HCT116 (cell line): ENCODE measurements at regions not wholly inside any gene's neighbourhood (a gene's known extent, or its start where the extent isn't known, plus 50 kb on each side); places are given as distances from the start of the nearest gene placed in this dataset.

ENCODE experiments used
- ATAC-seq: fragments of 200-7000 bp; cut with Tn5 transposase; 2 replicates; pipeline ENCODE4 v1.9.1; 2020; ENCODE audit warnings: mild to moderate bottlenecking, moderate library complexity
- BruUV-seq: library from RNA; stranded (reverse); fragments of 400-500 nt; replicated peaks from 2 replicates; lab custom pipeline; 2021; lab: Mats Ljungman, UMichigan
- CTCF ChIA-PET: fragments of 300-600 bp; sonication (Branson Sonifier 250); formaldehyde crosslinking; loops from one replicate; lab custom pipeline; 2021; ENCODE audit warnings: antibody characterized with exemption; lab: Charles Lee
- POLR2A ChIA-PET: fragments of 300-600, 350-600 bp; sonication (Branson Sonifier 250); formaldehyde crosslinking; loops from one replicate; lab custom pipeline; 2021; ENCODE audit warnings: antibody characterized with exemption; lab: Charles Lee
- RAD21 ChIA-PET, 2 experiments: fragments of 300-600 bp; sonication (Branson Sonifier 250); formaldehyde crosslinking; loops; one replicate each; lab custom pipeline; 2023; ENCODE audit warnings: low total read pairs in 2 of 2; ENCODE audit not compliant: uncharacterized antibody in 2 of 2, unreplicated experiment in 2 of 2, low non-redundant PET in 1 of 2; lab: Charles Lee
- DNase-seq: peaks from one replicate; pipeline ENCODE4 v3.0.0-alpha.2; 2010; ENCODE audit warnings: low read depth, low spot score
- H2AFZ ChIP-seq: fragments of 200-600 bp; shearing (Covaris generic), sonication (generic); 2 replicates; pipeline ENCODE4 v1.6.1; 2017; ENCODE audit warnings: low read depth, mixed run types, mixed read lengths, antibody characterized with exemption, low read length; ENCODE audit not compliant: poor library complexity, severe bottlenecking
- H3K27ac ChIP-seq: 2 replicates; pipeline ENCODE4 v1.5.1; 2012; ENCODE audit warnings: low read depth, low read length
- H3K27me3 ChIP-seq: fragments of 200-600 bp; sonication (generic); 2 replicates; pipeline ENCODE4 v1.6.1; 2016; ENCODE audit warnings: mixed run types, low read length, mixed read lengths; ENCODE audit not compliant: insufficient read depth
- H3K36me3 ChIP-seq, 2 experiments: fragments of 200-500 bp in 1 of 2; fragments of 200-600 bp in 1 of 2; sonication (Bioruptor generic) in 1 of 2; sonication (generic) in 1 of 2; 2 replicates each; pipeline versions ENCODE4 v1.5.1 to v1.6.1; 2014 to 2016; ENCODE audit warnings: low read length in 2 of 2, inconsistent platforms in 1 of 2, mixed read lengths in 1 of 2, mixed run types in 1 of 2; ENCODE audit not compliant: insufficient read depth in 2 of 2, control insufficient read depth in 1 of 2
- H3K4me1 ChIP-seq, 2 experiments: fragments of 200-600 bp in 1 of 2; sonication (generic) in 1 of 2; 2 replicates each; pipeline versions ENCODE4 v1.5.1 to v1.6.1; 2012 to 2017; ENCODE audit warnings: low read length in 2 of 2, inconsistent platforms in 1 of 2, mild to moderate bottlenecking in 1 of 2, mixed read lengths in 1 of 2, mixed run types in 1 of 2, moderate library complexity in 1 of 2; ENCODE audit not compliant: insufficient read depth in 2 of 2, control insufficient read depth in 1 of 2
- H3K4me2 ChIP-seq: fragments of 200-600 bp; sonication (generic); 2 replicates; pipeline ENCODE4 v1.6.1; 2017; ENCODE audit warnings: mixed run types, low read length, mixed read lengths
- H3K4me3 ChIP-seq, 2 experiments: fragments of 200-600 bp in 1 of 2; sonication (generic) in 1 of 2; replicated peaks in 1 of 2; 2 replicates each; pipeline ENCODE4 v1.5.1; 2011 to 2016; ENCODE audit warnings: low read length in 2 of 2, control low read depth in 1 of 2, low read depth in 1 of 2, mild to moderate bottlenecking in 1 of 2, mixed read lengths in 1 of 2, mixed run types in 1 of 2
- H3K79me2 ChIP-seq: fragments of 200-600 bp; sonication (generic); 2 replicates; pipeline ENCODE4 v1.6.1; 2017; ENCODE audit warnings: mild to moderate bottlenecking, mixed run types, low read length, moderate library complexity, mixed read lengths; ENCODE audit not compliant: insufficient read depth
- H3K9ac ChIP-seq: fragments of 200-600 bp; sonication (generic); 2 replicates; pipeline ENCODE4 v1.6.1; 2016; ENCODE audit warnings: low read length, mixed read lengths
- H3K9me2 ChIP-seq: fragments of 200-600 bp; sonication (generic), shearing (Covaris generic); 2 replicates; pipeline ENCODE4 v1.6.1; 2017; ENCODE audit warnings: mixed run types, mild to moderate bottlenecking, moderate library complexity; ENCODE audit not compliant: insufficient read depth
- H3K9me3 ChIP-seq, 2 experiments: fragments of 200-500 bp in 1 of 2; fragments of 200-600 bp in 1 of 2; sonication (Bioruptor generic) in 1 of 2; sonication (generic) in 1 of 2; 2 replicates each; pipeline ENCODE4 v1.6.1; 2014 to 2017; ENCODE audit warnings: low read length in 2 of 2, mixed read lengths in 2 of 2, inconsistent platforms in 1 of 2, low read depth in 1 of 2, mild to moderate bottlenecking in 1 of 2, mixed run types in 1 of 2, moderate library complexity in 1 of 2; ENCODE audit not compliant: control insufficient read depth in 1 of 2, insufficient read depth in 1 of 2
- H4K20me1 ChIP-seq: fragments of 200-600 bp; sonication (generic), shearing (Covaris generic); 2 replicates; pipeline ENCODE4 v1.6.1; 2017; ENCODE audit warnings: mixed run types, mild to moderate bottlenecking, moderate library complexity; ENCODE audit not compliant: insufficient read depth
- ATF3 ChIP-seq: IDR thresholded peaks from 2 replicates; pipeline ENCODE4 v1.6.1; 2012
- CEBPB ChIP-seq: IDR thresholded peaks from 2 replicates; pipeline ENCODE4 v1.6.1; 2012; ENCODE audit warnings: low read depth
- ELF1 ChIP-seq: IDR thresholded peaks from 2 replicates; pipeline ENCODE4 v1.6.1; 2012; ENCODE audit warnings: low read depth, borderline replicate concordance
- EZH2 ChIP-seq: fragments of 200-600 bp; sonication (generic); IDR thresholded peaks from 2 replicates; pipeline ENCODE4 v1.6.1; 2017; ENCODE audit warnings: antibody characterized with exemption, mixed run types
- EZH2phosphoT487 ChIP-seq: fragments of 200-600 bp; IDR thresholded peaks from 2 replicates; pipeline ENCODE4 v1.6.1; 2018; ENCODE audit warnings: antibody characterized with exemption, borderline replicate concordance
- FOSL1 ChIP-seq: IDR thresholded peaks from 2 replicates; pipeline ENCODE4 v1.6.1; 2012; ENCODE audit warnings: low read depth
- JUND ChIP-seq: IDR thresholded peaks from 2 replicates; pipeline ENCODE4 v1.6.1; 2012
- POLR2A ChIP-seq: IDR thresholded peaks from 2 replicates; pipeline ENCODE4 v1.7.0; 2011; ENCODE audit warnings: borderline replicate concordance; ENCODE audit not compliant: insufficient read depth, insufficient read length; ENCODE audit errors: extremely low read depth
- POLR2AphosphoS5 ChIP-seq: IDR thresholded peaks from 2 replicates; pipeline ENCODE4 v1.6.1; 2011; ENCODE audit warnings: mild to moderate bottlenecking, low read depth, low read length, moderate library complexity
- SIN3A ChIP-seq: IDR thresholded peaks from 2 replicates; pipeline ENCODE4 v1.6.1; 2012; ENCODE audit warnings: low read depth
- SP1 ChIP-seq: IDR thresholded peaks from 2 replicates; pipeline ENCODE4 v1.6.1; 2012; ENCODE audit warnings: low read depth
- YY1 ChIP-seq: IDR thresholded peaks from 2 replicates; pipeline ENCODE4 v1.6.1; 2011; ENCODE audit warnings: low read length, low read depth, moderate library complexity, mild to moderate bottlenecking; ENCODE audit not compliant: insufficient replicate concordance; ENCODE audit errors: extremely low read depth
- ZBTB33 ChIP-seq: IDR thresholded peaks from 2 replicates; pipeline ENCODE4 v1.6.1; 2011; ENCODE audit warnings: mild to moderate bottlenecking, low read length, moderate library complexity; ENCODE audit not compliant: insufficient replicate concordance; ENCODE audit errors: extremely low read depth
- ZFX ChIP-seq: fragments of 450-650 bp; IDR thresholded peaks from 2 replicates; pipeline ENCODE4 v1.6.1; 2017
- intact Hi-C: fragments of 100-400 bp; cut with micrococcal nuclease; formaldehyde crosslinking; loops from 2 replicates; pipeline ENCODE4 v1.10.0; 2022
- TF ChIP-seq, protein P1 (sequence below): IDR thresholded peaks from 2 replicates; pipeline ENCODE4 v1.6.1; 2012

DNA sequence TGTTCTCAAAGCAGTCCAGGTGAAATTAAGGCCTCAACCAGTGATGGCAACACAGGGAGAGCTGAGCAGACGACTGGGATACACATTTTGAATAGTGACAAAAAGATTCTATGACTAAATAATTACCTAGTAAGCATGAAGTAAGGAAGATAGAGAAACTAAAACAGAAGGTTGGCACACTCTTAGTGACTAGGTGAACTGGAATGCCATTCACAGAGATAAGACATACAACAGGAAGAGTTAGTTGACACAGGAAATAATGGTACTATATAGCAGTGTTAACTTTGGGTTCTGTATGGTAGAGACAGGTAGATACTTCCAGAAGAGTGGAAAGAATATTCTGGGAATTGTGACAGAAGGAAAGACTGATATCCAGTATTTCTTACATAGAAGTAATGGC lies 181.8 kb upstream of the NT5C1B start:
- TF ChIP-seq, protein P1, sequence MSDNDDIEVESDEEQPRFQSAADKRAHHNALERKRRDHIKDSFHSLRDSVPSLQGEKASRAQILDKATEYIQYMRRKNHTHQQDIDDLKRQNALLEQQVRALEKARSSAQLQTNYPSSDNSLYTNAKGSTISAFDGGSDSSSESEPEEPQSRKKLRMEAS = no peak
- TF ChIP-seq CEBPB (no peak), FOSL1 (no peak), POLR2AphosphoS5 (no peak), POLR2A (no peak), SP1 (no peak), ZFX (no peak)
- H3K4me1 ChIP-seq = no peaks in the 10 kb centered on the region
- H4K20me1 ChIP-seq = no peaks in the 10 kb centered on the region
- H3K4me3 ChIP-seq = no peak overlapping the region
- no peaks in the 10 kb centered on the region for H3K9me3 ChIP-seq
- no peak overlapping the region for H2AFZ ChIP-seq
- H3K36me3 ChIP-seq = no peaks in the 10 kb centered on the region
- POLR2A ChIA-PET = no interaction called here
- no peaks in the 10 kb centered on the region for H3K79me2 ChIP-seq
- ATAC-seq (no peak), DNase-seq (no peak)
- no peaks in the 10 kb centered on the region for H3K27me3 ChIP-seq
- CTCF ChIA-PET = no interaction called here
- intact Hi-C loops = no loop called here
- H3K27ac ChIP-seq = no peak overlapping the region
- BruUV-seq = no TSS peak
- H3K9ac ChIP-seq = no peak overlapping the region
- no peak overlapping the region for H3K4me2 ChIP-seq
- H3K9me2 ChIP-seq = no peaks in the 10 kb centered on the region
- RAD21 ChIA-PET = no interaction called here

DNA sequence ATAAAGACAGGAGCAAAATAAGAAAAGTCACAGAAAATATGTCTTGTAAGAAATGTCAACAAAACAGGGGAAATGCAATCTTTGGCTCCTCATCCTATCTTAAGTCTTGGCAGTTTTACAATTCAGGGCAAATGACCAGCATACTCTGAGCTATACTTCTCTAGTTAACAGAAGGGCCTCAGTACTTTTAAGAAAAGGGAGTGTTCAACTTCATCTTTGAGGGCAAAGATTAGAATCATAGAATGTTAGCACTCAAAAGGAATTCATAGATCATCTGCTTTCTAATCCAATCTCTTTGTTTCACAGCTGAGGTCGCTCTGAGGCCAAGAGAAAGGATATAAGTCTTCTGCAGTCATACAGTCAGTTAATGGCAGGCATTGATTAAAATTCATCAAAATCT lies 174.0 kb upstream of the NT5C1B start:
- H3K4me1 ChIP-seq = no peaks in the 10 kb centered on the region
- H3K36me3 ChIP-seq = no peaks in the 10 kb centered on the region
- intact Hi-C loops = no loop called here
- no peaks in the 10 kb centered on the region for H3K27me3 ChIP-seq
- DNase-seq (no peak), ATAC-seq (no peak)
- H3K4me3 ChIP-seq = no peak overlapping the region
- no peaks in the 10 kb centered on the region for H3K79me2 ChIP-seq
- TF ChIP-seq ATF3 = no peak
- no peak for TF ChIP-seq SIN3A
- TF ChIP-seq ZFX = no peak
- TF ChIP-seq ZBTB33 = no peak
- TF ChIP-seq CEBPB = no peak
- TF ChIP-seq, protein P1 = no peak
- TF ChIP-seq EZH2 = no peak
- no peak for TF ChIP-seq ELF1
- no peak for TF ChIP-seq SP1
- TF ChIP-seq YY1 = no peak
- TF ChIP-seq EZH2phosphoT487 = no peak
- no peak for TF ChIP-seq JUND
- H3K9me3 ChIP-seq = no peaks in the 10 kb centered on the region
- no TSS peak for BruUV-seq
- H2AFZ ChIP-seq = no peak overlapping the region
- H3K27ac ChIP-seq = no peak overlapping the region
- no peak overlapping the region for H3K9ac ChIP-seq
- H4K20me1 ChIP-seq = no peaks in the 10 kb centered on the region
- POLR2A ChIA-PET = no interaction called here
- RAD21 ChIA-PET = no interaction called here
- no peak overlapping the region for H3K4me2 ChIP-seq
- CTCF ChIA-PET = no interaction called here
- no peaks in the 10 kb centered on the region for H3K9me2 ChIP-seq
